ENCODE measurements at regions not wholly inside any gene's neighbourhood (a gene's known extent, or its start where the extent isn't known, plus 50 kb on each side); places are given as distances from the start of the nearest gene placed in this dataset.
"Not testable (repeated sequence)": the region's sequence is repeated elsewhere in the genome, so short reads cannot be mapped to it uniquely, and the experiment has no call there.

DNA sequence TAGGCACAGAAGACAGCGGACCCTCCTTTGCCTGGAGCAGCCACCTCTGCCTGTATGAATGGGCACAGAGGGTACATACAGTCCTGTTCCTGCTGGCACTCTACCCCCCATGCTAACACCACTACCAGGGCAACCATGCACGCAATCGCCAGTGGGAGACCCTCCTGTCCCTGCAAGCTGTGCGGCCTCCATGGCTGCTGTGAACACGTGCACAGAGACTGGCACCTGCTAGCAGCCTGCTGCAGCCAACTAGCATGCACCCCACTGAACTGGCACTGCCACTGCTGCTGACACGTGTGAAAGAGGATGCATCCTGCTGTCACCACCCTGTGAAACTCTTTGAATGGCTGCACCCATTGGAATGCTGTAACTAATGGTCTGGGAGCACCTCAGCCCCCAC lies 885.2 kb upstream of the ARRDC3 start:
- no peak overlapping the region for H3K9ac ChIP-seq (ENCODE audit: low read depth, low read length)
- peaks cover 11% of the 10 kb centered on the region for H3K4me1 ChIP-seq (ENCODE audit: insufficient read depth, low read length)
- H3K36me3 ChIP-seq (ENCODE audit: insufficient read depth, low read length) = no peaks in the 10 kb centered on the region
- WGBS = 92% methylated on average over 6 of the region's 6 CpGs
- H3K27me3 ChIP-seq (ENCODE audit: insufficient read depth, low read length) = no peaks in the 10 kb centered on the region
- no peak overlapping the region for H3K27ac ChIP-seq (ENCODE audit: low read depth, low read length)
- no peaks in the 10 kb centered on the region for H3K9me3 ChIP-seq (ENCODE audit: insufficient read depth, low read depth, low read length)
- H3K4me3 ChIP-seq (ENCODE audit: low read length) = no peak overlapping the region

DNA sequence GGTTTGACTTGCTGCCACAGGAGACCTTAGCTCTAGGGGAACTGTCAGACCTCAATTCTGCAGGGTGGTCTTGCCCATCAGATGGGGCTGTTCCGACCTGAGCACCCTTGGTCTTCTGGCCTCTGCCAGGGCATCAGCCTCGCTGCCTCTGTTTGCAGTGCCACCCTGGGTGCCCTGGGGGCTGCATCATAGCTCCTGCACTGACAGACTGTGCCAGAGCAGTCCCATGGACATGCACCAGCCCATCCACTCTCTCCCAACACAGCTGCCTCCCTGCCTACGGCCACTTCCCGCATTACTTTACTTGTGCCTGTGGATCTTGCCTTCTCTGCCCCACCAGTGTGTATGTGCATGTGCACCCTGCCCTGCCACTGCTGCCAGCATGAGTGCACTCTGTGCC lies 884.7 kb upstream of the ARRDC3 start:
- Histone ChIP-seq H3K36me3 (ENCODE audit: insufficient read depth, low read length) (no peaks in the 10 kb centered on the region), H3K27ac (ENCODE audit: low read depth, low read length) (no peak overlapping the region), H3K27me3 (ENCODE audit: insufficient read depth, low read length) (no peaks in the 10 kb centered on the region), H3K9ac (ENCODE audit: low read depth, low read length) (no peak overlapping the region), H3K9me3 (ENCODE audit: insufficient read depth, low read depth, low read length) (no peaks in the 10 kb centered on the region), H3K4me1 (ENCODE audit: insufficient read depth, low read length) (peaks cover 16% of the 10 kb centered on the region), H3K4me3 (ENCODE audit: low read length) (no peak overlapping the region)
- WGBS = 97% methylated on average over 4 of the region's 4 CpGs

DNA sequence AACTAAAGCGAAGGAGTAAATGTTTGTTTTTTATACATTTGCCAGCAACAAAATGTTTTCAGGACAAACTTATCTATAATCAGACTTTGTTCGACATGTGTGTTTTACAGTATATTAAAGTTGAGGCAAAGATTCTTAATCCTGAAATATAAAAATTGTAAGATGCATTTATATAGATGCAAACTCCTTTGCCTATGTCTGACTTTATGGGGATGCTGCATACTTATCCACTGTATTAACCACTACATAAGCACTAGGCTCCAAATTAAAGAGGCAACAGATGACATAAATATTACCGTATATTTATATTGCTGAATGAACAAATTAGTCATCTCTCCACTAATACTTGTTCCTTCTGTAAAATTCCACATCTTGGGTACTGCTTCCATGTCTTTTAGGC lies 882.7 kb upstream of the ARRDC3 start:
- WGBS = 88% methylated on average over 1 of the region's 3 CpGs
- H3K4me3 ChIP-seq (ENCODE audit: low read length) = no peak overlapping the region

DNA sequence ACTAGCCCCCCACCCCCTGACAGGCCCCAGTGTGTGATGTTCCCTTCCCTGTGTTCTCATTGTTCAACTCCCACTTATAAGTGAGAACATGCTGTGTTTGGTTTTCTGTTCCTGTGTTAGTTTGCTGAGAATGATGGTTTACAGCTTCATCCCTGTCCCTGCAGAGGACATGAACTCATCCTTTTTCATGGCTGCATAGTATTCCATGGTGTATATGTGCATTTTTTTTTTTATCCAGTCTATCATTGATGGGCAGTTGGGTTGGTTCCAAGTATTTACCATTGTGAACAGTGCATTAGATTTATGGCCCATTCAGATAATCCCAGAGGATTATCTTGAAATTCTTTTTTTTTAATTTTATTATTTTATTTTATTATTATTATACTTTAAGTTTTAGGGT lies 872.5 kb upstream of the ARRDC3 start:
- H3K4me1 ChIP-seq (ENCODE audit: insufficient read depth, low read length); H3K27ac ChIP-seq (ENCODE audit: low read depth, low read length); H3K27me3 ChIP-seq (ENCODE audit: insufficient read depth, low read length); H3K36me3 ChIP-seq (ENCODE audit: insufficient read depth, low read length); H3K9me3 ChIP-seq (ENCODE audit: insufficient read depth, low read depth, low read length); H3K9ac ChIP-seq (ENCODE audit: low read depth, low read length); H3K4me3 ChIP-seq (ENCODE audit: low read length): not testable (repeated sequence)

More for the DNA sequence above, 882.7 kb upstream of the ARRDC3 start:
- H3K27ac ChIP-seq (ENCODE audit: low read depth, low read length) = no peak overlapping the region
- no peaks in the 10 kb centered on the region for H3K36me3 ChIP-seq (ENCODE audit: insufficient read depth, low read length)
- no peaks in the 10 kb centered on the region for H3K27me3 ChIP-seq (ENCODE audit: insufficient read depth, low read length)
- peaks cover 16% of the 10 kb centered on the region for H3K4me1 ChIP-seq (ENCODE audit: insufficient read depth, low read length)
- H3K9me3 ChIP-seq (ENCODE audit: insufficient read depth, low read depth, low read length) = no peaks in the 10 kb centered on the region
- no peak overlapping the region for H3K9ac ChIP-seq (ENCODE audit: low read depth, low read length)

DNA sequence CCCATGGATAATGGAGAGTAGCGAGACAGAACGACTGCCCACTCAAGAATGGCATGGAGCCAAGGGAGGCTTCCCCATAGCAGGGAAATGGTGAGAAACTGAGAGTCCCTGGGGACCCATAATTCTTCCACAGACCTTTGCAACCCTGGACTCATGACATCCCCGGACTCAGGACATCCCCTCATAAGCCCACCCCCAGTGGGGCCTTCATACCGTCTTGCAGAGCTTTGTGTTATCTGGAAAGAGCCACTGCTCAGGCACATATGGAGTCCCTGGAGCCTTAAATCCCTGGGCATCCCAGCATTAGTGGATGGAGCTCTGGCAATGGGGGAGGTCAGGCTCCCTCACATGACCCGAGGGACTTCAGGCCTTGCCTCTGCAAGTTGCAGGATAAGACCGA lies 865.4 kb upstream of the ARRDC3 start:
- H3K9me3 ChIP-seq (ENCODE audit: insufficient read depth, low read depth, low read length) = 0 out of 2 replicates have a peak, but pooled peaks cover 6% of the 10 kb centered on the region
- no peak overlapping the region for H3K9ac ChIP-seq (ENCODE audit: low read depth, low read length)
- WGBS = 97% methylated on average over 6 of the region's 6 CpGs
- H3K4me1 ChIP-seq (ENCODE audit: insufficient read depth, low read length) = no peaks in the 10 kb centered on the region
- no peak overlapping the region for H3K4me3 ChIP-seq (ENCODE audit: low read length)
- no peak overlapping the region for H3K27ac ChIP-seq (ENCODE audit: low read depth, low read length)
- no peaks in the 10 kb centered on the region for H3K36me3 ChIP-seq (ENCODE audit: insufficient read depth, low read length)
- no peaks in the 10 kb centered on the region for H3K27me3 ChIP-seq (ENCODE audit: insufficient read depth, low read length)

DNA sequence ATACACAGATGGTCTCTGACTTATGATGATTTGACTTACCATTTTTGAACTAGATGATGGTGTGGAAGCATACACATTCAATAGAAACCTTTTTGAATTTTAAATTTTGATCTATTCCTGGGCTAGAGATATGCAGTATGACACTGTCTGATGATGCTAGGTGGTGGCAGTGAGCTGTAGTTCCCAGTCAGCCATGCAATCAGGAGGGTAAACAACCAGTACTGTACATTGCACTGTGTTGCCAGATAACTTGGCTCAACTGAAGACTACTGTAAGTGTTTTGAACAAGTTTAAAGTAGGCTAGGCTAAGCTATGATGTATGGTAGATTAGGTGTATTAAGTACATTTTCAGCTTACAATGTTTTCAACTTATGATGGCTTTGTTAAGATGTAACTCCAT lies 859.1 kb upstream of the ARRDC3 start:
- Histone ChIP-seq H3K9me3 (ENCODE audit: insufficient read depth, low read depth, low read length) (no peaks in the 10 kb centered on the region), H3K36me3 (ENCODE audit: insufficient read depth, low read length) (no peaks in the 10 kb centered on the region), H3K9ac (ENCODE audit: low read depth, low read length) (no peak overlapping the region), H3K4me1 (ENCODE audit: insufficient read depth, low read length) (no peaks in the 10 kb centered on the region), H3K27me3 (ENCODE audit: insufficient read depth, low read length) (no peaks in the 10 kb centered on the region), H3K27ac (ENCODE audit: low read depth, low read length) (no peak overlapping the region), H3K4me3 (ENCODE audit: low read length) (no peak overlapping the region)

DNA sequence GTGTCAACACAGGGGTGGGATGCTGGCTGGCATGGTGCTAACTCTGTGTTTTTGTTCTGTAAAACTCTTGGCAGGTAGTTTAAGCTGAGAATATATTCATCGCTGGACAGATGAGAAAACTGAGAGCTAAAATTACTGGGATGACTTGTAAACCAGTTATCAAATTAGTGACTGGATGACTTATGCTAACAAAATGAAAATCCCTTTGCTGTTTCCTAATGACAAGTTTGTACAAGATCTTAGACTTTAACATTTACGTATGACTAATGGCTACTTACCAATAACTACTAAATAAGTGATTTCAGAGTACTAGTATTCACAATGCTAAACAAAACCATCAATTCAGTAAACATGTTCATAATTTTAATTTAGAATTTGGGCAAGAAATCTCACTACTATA lies 854.8 kb upstream of the ARRDC3 start:
- Histone ChIP-seq H3K27me3 (ENCODE audit: insufficient read depth, low read length) (no peaks in the 10 kb centered on the region), H3K4me3 (ENCODE audit: low read length) (no peak overlapping the region), H3K4me1 (ENCODE audit: insufficient read depth, low read length) (no peaks in the 10 kb centered on the region), H3K9ac (ENCODE audit: low read depth, low read length) (no peak overlapping the region), H3K9me3 (ENCODE audit: insufficient read depth, low read depth, low read length) (no peaks in the 10 kb centered on the region), H3K27ac (ENCODE audit: low read depth, low read length) (no peak overlapping the region), H3K36me3 (ENCODE audit: insufficient read depth, low read length) (no peaks in the 10 kb centered on the region)
- WGBS = 97% methylated on average over 2 of the region's 2 CpGs

DNA sequence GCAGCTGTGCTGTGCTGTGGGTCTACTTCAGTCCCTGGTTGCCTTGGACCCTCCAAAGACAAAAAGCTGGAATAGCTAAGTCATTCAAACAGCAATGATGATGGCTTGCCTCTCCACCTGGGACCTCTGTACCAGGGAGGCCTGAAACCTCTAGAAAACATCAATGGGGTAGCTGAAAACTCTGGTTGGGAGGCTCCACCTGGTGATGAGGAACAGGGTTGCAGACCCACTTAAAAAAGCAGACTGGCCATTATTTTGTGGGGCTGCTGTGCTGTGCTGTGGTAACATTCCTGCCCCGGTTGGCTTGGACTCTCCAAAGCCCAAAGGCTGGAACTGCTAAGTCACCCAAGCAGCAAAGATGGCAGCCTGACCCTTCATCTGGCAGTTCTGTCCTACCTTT lies 839.3 kb upstream of the ARRDC3 start:
- WGBS = 89% methylated on average over 1 of the region's 1 CpG
- Histone ChIP-seq H3K4me1 (ENCODE audit: insufficient read depth, low read length) (no peaks in the 10 kb centered on the region), H3K27me3 (ENCODE audit: insufficient read depth, low read length) (no peaks in the 10 kb centered on the region), H3K9ac (ENCODE audit: low read depth, low read length) (no peak overlapping the region), H3K27ac (ENCODE audit: low read depth, low read length) (no peak overlapping the region), H3K4me3 (ENCODE audit: low read length) (no peak overlapping the region), H3K36me3 (ENCODE audit: insufficient read depth, low read length) (no peaks in the 10 kb centered on the region), H3K9me3 (ENCODE audit: insufficient read depth, low read depth, low read length) (peaks cover 19% of the 10 kb centered on the region)

DNA sequence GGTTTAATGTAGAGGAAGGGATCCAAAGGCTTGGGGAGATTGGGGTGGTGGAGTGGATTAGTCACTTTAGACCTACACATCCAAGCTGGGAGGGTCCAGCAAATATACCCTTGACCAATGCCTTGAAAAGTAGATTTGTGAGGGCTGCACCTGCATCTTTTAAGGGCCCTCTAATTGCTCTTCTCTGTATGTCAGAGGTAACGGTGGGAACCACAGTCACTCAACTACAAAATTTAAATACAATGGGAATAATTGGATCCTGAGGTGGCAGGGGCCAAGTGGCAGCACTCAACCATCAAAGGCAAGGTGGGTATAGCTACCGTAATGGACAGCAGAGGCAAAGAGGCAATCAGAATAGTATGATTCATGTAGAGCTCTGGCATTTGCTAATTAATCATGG lies 833.7 kb upstream of the ARRDC3 start:
- H3K9me3 ChIP-seq (ENCODE audit: insufficient read depth, low read depth, low read length); H3K27me3 ChIP-seq (ENCODE audit: insufficient read depth, low read length); H3K4me3 ChIP-seq (ENCODE audit: low read length); H3K27ac ChIP-seq (ENCODE audit: low read depth, low read length); H3K9ac ChIP-seq (ENCODE audit: low read depth, low read length); H3K36me3 ChIP-seq (ENCODE audit: insufficient read depth, low read length); H3K4me1 ChIP-seq (ENCODE audit: insufficient read depth, low read length): not testable (repeated sequence)
- WGBS = 59% methylated on average over 1 of the region's 2 CpGs

DNA sequence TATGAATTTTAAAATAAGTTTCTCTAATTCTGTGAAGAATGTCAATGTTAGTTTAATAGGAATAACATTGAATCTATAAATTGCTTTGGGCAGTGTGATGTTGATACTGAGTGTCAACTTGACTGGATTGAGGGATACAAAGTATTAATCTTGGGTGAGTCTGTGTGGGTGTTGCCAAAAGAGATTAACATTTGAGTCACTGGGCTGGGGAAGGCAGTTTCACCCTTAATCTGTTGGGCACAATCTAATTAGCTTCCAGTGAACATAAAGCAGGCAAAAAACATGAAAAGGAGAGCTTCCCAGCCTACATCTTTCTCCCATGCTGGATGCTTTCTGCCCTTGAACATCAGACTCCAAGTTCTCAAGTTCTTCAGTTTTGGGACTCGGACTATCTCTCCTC lies 832.0 kb upstream of the ARRDC3 start:
- no peaks in the 10 kb centered on the region for H3K27me3 ChIP-seq (ENCODE audit: insufficient read depth, low read length)
- no peak overlapping the region for H3K4me3 ChIP-seq (ENCODE audit: low read length)
- no peaks in the 10 kb centered on the region for H3K4me1 ChIP-seq (ENCODE audit: insufficient read depth, low read length)
- no peak overlapping the region for H3K9ac ChIP-seq (ENCODE audit: low read depth, low read length)
- no peaks in the 10 kb centered on the region for H3K36me3 ChIP-seq (ENCODE audit: insufficient read depth, low read length)
- WGBS = 100% methylated on average over 1 of the region's 1 CpG
- H3K9me3 ChIP-seq (ENCODE audit: insufficient read depth, low read depth, low read length) = 0 out of 2 replicates have a peak, but pooled peaks cover 2% of the 10 kb centered on the region
- no peak overlapping the region for H3K27ac ChIP-seq (ENCODE audit: low read depth, low read length)

DNA sequence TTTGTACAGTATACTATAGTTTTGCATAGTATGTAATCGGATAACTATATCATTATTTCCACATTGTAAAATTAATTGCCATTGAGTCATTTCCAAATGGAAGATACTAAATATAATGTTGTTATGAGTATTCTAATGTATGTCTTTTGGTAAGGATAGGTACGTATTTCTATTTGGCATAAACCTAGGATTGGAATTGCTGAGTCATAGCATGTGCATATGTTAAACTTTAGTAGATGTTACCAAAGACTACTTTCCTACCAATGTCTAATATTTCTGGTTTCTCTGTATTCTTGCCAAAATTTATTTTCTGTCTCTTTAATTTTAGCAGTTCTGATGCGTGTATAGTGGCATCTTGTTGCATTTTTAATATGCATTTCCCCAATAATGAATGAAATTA lies 825.1 kb upstream of the ARRDC3 start:
- Histone ChIP-seq H3K4me1 (ENCODE audit: insufficient read depth, low read length) (no peaks in the 10 kb centered on the region), H3K9me3 (ENCODE audit: insufficient read depth, low read depth, low read length) (peaks cover 3% of the 10 kb centered on the region; the same call in 1 of the 2 replicates), H3K4me3 (ENCODE audit: low read length) (no peak overlapping the region), H3K27me3 (ENCODE audit: insufficient read depth, low read length) (no peaks in the 10 kb centered on the region), H3K27ac (ENCODE audit: low read depth, low read length) (no peak overlapping the region), H3K9ac (ENCODE audit: low read depth, low read length) (no peak overlapping the region), H3K36me3 (ENCODE audit: insufficient read depth, low read length) (no peaks in the 10 kb centered on the region)
- WGBS = 92% methylated on average over 1 of the region's 3 CpGs

DNA sequence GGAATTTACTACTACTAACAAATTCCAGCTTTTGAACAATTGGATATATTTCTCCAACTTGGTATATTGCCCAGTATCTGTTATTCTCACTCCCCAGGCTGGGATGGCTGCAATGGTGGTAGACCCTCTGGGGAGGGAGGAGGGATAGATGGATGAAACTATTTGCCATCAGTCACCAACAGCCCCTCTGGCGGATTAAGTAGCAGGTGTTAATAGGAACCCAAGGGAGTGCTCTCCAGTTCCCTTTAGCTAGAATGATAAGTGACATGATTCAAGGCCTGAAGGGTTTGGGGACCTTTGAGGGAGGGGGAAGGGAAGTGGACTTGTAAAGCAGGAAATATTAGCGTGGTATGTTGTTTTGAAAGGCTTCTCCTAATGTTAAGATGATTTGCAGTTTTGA lies 824.0 kb upstream of the ARRDC3 start:
- H3K4me3 ChIP-seq (ENCODE audit: low read length) = no peak overlapping the region
- no peaks in the 10 kb centered on the region for H3K4me1 ChIP-seq (ENCODE audit: insufficient read depth, low read length)
- H3K9me3 ChIP-seq (ENCODE audit: insufficient read depth, low read depth, low read length) = peaks cover 3% of the 10 kb centered on the region; the same call in 1 of the 2 replicates
- no peak overlapping the region for H3K9ac ChIP-seq (ENCODE audit: low read depth, low read length)
- WGBS = 68% methylated on average over 2 of the region's 2 CpGs
- H3K27ac ChIP-seq (ENCODE audit: low read depth, low read length) = no peak overlapping the region
- no peaks in the 10 kb centered on the region for H3K27me3 ChIP-seq (ENCODE audit: insufficient read depth, low read length)
- H3K36me3 ChIP-seq (ENCODE audit: insufficient read depth, low read length) = no peaks in the 10 kb centered on the region
